NCI-H345 treated with DMSO at 0.1 percent for 48 hours (cell line): ENCODE measurements at regions not wholly inside any gene's neighbourhood (a gene's known extent, or its start where the extent isn't known, plus 50 kb on each side); places are given as distances from the start of the nearest gene placed in this dataset.

Experiments used
- DNase-seq: peaks from one replicate; lab custom pipeline; 2025; ENCODE audit not compliant: unreplicated experiment; lab: John Stamatoyannopoulos, UW

GRCh38 chr18:34637094-34637801, 72.8 kb upstream of the DTNA start:
- DNase-seq = no peak

GRCh38 chr18:34639687-34640086, 70.4 kb upstream of the DTNA start:
- no peak for DNase-seq

GRCh38 chr18:34640276-34640675, 69.8 kb upstream of the DTNA start:
- no peak for DNase-seq

- no peak for DNase-seq
Measured at GRCh38 chr18:34643989-34644388, 66.1 kb upstream of the DTNA start.

- no peak for DNase-seq
Measured at GRCh38 chr18:34647251-34647650, 62.8 kb upstream of the DTNA start.

GRCh38 chr18:34648269-34648985, 61.7 kb upstream of the DTNA start:
- no peak for DNase-seq

- no peak for DNase-seq
Measured at GRCh38 chr18:34649080-34649479, 61.0 kb upstream of the DTNA start.

- DNase-seq = no peak
Measured at GRCh38 chr18:34650121-34650545, 60.0 kb upstream of the DTNA start.

- no peak for DNase-seq
Measured at GRCh38 chr18:34651586-34652369, 58.3 kb upstream of the DTNA start.

- DNase-seq = no peak
Measured at GRCh38 chr18:34655131-34655530, 55.0 kb upstream of the DTNA start.

GRCh38 chr18:34657860-34658500, 52.1 kb upstream of the DTNA start:
- DNase-seq = no peak

GRCh38 chr18:34659579-34660517, 50.2 kb upstream of the DTNA start:
- no peak for DNase-seq
